ENCODE measurements at regions not wholly inside any gene's neighbourhood (a gene's known extent, or its start where the extent isn't known, plus 50 kb on each side); places are given as distances from the start of the nearest gene placed in this dataset.

DNA sequence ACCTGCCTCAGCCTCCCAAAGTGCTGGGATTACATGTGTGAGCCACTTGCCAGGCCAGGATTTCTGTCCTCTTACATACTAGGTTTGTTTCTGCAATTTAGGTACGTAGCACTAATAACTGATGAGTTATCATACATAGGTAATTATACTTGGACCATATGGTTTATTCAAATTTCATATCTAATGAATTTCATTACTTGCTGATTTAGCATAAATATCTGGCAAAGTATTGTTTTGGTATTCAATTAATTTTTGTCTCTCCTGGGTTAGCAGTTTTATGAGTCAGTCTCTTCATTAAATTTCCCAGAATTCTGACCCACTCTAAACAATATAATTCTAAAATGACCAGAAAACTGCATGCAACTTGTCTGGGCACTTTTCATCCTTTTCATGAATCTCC, 2146.5 kb downstream of the TP53TG3F start:
- TF ChIP-seq EZH2 (IDR thresholded peaks at IDR 0.05; ENCODE audit: insufficient read depth, poor library complexity, severe bottlenecking), result no peak
- TF ChIP-seq EZH2phosphoT487 (IDR thresholded peaks at IDR 0.05; ENCODE audit: insufficient read depth, low read depth), result no peak

All from GM23248 (cell line).